Fibroblast of skin of right biceps (primary cell): ENCODE measurements at regions not wholly inside any gene's neighbourhood (a gene's known extent, or its start where the extent isn't known, plus 50 kb on each side); places are given as distances from the start of the nearest gene placed in this dataset.

ENCODE experiments used
- DNase-seq: peaks from one replicate; pipeline ENCODE4 v3.0.0-alpha.2; 2013

- no peak for DNase-seq
Measured at GRCh38 chr17:68658999-68659780, 58.0 kb upstream of the FAM20A start.

GRCh38 chr17:68657576-68657975 lies 56.4 kb upstream of the FAM20A start:
- no peak for DNase-seq

GRCh38 chr17:68657166-68657565 lies 56.0 kb upstream of the FAM20A start:
- no peak for DNase-seq

- DNase-seq: no peak
Measured at GRCh38 chr17:68656666-68657065, 55.5 kb upstream of the FAM20A start.
